ENCODE measurements at regions not wholly inside any gene's neighbourhood (a gene's known extent, or its start where the extent isn't known, plus 50 kb on each side); places are given as distances from the start of the nearest gene placed in this dataset.

DNA sequence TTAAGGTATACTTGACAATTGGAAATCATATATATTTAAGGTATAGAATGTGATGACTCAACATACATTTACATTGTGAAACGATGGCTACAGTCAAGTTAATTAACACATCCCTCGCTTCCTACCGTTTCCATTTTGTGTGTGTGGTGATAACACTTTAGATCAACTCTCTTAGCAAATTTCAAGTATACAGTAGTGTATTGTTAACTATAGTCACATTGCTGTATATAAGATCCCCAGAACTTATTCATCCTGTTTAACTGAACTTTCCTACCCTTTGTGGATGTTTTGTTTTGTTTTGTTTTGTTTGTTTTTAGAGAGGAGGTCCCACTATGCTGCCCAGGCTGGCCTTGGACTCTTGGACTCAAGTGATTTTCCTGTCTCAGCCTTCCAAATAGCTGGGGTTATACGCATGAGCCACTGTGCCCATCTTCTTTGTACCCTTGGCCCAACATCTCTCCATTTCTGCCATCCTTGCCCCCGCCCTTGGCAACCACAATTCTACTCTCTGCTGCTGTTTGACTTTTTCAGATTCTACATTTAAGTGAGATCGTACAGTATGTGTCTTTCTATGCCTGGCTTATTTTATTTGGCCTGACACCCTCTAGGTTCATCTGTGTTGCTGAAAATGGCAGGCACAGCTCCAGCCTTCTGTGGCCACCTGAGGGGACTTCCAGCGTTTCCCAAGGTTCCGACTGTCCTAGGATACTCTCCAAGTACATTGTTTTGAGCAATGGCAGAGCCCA lies 90.5 kb upstream of the SNX9 start:
- TF ChIP-seq, protein P1, sequence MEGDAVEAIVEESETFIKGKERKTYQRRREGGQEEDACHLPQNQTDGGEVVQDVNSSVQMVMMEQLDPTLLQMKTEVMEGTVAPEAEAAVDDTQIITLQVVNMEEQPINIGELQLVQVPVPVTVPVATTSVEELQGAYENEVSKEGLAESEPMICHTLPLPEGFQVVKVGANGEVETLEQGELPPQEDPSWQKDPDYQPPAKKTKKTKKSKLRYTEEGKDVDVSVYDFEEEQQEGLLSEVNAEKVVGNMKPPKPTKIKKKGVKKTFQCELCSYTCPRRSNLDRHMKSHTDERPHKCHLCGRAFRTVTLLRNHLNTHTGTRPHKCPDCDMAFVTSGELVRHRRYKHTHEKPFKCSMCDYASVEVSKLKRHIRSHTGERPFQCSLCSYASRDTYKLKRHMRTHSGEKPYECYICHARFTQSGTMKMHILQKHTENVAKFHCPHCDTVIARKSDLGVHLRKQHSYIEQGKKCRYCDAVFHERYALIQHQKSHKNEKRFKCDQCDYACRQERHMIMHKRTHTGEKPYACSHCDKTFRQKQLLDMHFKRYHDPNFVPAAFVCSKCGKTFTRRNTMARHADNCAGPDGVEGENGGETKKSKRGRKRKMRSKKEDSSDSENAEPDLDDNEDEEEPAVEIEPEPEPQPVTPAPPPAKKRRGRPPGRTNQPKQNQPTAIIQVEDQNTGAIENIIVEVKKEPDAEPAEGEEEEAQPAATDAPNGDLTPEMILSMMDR (IDR thresholded peaks at IDR 0.05), result no peak
- TF ChIP-seq POLR2A (IDR thresholded peaks at IDR 0.05) (no peak), EP300 (IDR thresholded peaks at IDR 0.05) (no peak), POLR2AphosphoS5 (IDR thresholded peaks at IDR 0.05) (no peak)
